ENCODE measurements at regions not wholly inside any gene's neighbourhood (a gene's known extent, or its start where the extent isn't known, plus 50 kb on each side); places are given as distances from the start of the nearest gene placed in this dataset.

- H3K36me3 ChIP-seq (ENCODE audit: control insufficient read depth in 4 of 4, insufficient read depth in 3 of 4, low read depth in 1 of 4, low read length in 3 of 4) = no peaks in the 10 kb centered on the region
- peaks cover 3 to 13% (median 6%) of the 10 kb centered on the region in 4 donors for H3K27me3 ChIP-seq (ENCODE audit: control insufficient read depth in 4 of 4, insufficient read depth in 4 of 4, low read length in 3 of 4)
- peak overlapping the region; percentile 28 to 50 for H3K27ac ChIP-seq (ENCODE audit: low read depth in 1 of 2, low read length in 2 of 2)
- TF ChIP-seq JUND (IDR thresholded peaks at IDR 0.05) (no peak), FOXA2 (IDR thresholded peaks at IDR 0.05) (no peak), RXRA (IDR thresholded peaks at IDR 0.05) (no peak), ZBTB33 (IDR thresholded peaks at IDR 0.05) (no peak), FOXA1 (IDR thresholded peaks at IDR 0.05) (no peak), HNF4A (conservative IDR thresholded peaks at IDR 0.05) (no peak), YY1 (IDR thresholded peaks at IDR 0.05) (no peak), MAX (IDR thresholded peaks at IDR 0.05) (no peak), REST (IDR thresholded peaks at IDR 0.05) (no peak), GABPA (IDR thresholded peaks at IDR 0.05 in 1 of 2, conservative IDR thresholded peaks at IDR 0.05 in 1 of 2) (no peak), CTCF (IDR thresholded peaks at IDR 0.05; ENCODE audit: low read depth, low read length, missing input control) (no peak)
- no peaks in the 10 kb centered on the region for H3K4me1 ChIP-seq (ENCODE audit: control insufficient read depth in 4 of 4, insufficient read depth in 4 of 4, low read length in 3 of 4)
- H3K9me3 ChIP-seq (ENCODE audit: control insufficient read depth in 4 of 4, low read length in 3 of 4) = peaks cover 0 to 9% (median 4%) of the 10 kb centered on the region in 4 donors
- H3K9ac ChIP-seq (ENCODE audit: low read depth in 1 of 2, low read length in 2 of 2) = no peak overlapping the region
- no peak overlapping the region for H3K4me3 ChIP-seq (ENCODE audit: low read depth in 1 of 3, low read length in 3 of 3)
- 33% methylated on average over 7 of the region's 7 CpGs for whole genome bisulfite sequencing
- peak; percentile 31 for DNase-seq (ENCODE audit: low spot score)
These were observed 222.8 kb upstream of the TNRC6C start for GRCh38 chr17:77735566-77736198.

- H3K27ac ChIP-seq (ENCODE audit: low read depth in 1 of 2, low read length in 2 of 2) = no peak overlapping the region
- H3K4me1 ChIP-seq (ENCODE audit: control insufficient read depth in 4 of 4, insufficient read depth in 4 of 4, low read length in 3 of 4) = no peaks in the 10 kb centered on the region
- 53% methylated on average over 17 of the region's 17 CpGs for WGBS
- no peaks in the 10 kb centered on the region for H3K36me3 ChIP-seq (ENCODE audit: control insufficient read depth in 4 of 4, insufficient read depth in 3 of 4, low read depth in 1 of 4, low read length in 3 of 4)
- TF ChIP-seq FOXA1 (IDR thresholded peaks at IDR 0.05) (no peak), ATF3 (IDR thresholded peaks at IDR 0.05) (no peak), HNF4G (IDR thresholded peaks at IDR 0.05) (no peak), REST (IDR thresholded peaks at IDR 0.05) (no peak), ZBTB33 (IDR thresholded peaks at IDR 0.05) (no peak), GABPA (IDR thresholded peaks at IDR 0.05 in 1 of 2, conservative IDR thresholded peaks at IDR 0.05 in 1 of 2) (no peak)
- peak; percentile 34 for DNase-seq (ENCODE audit: low spot score)
- no peak overlapping the region for H3K9ac ChIP-seq (ENCODE audit: low read depth in 1 of 2, low read length in 2 of 2)
- H3K27me3 ChIP-seq (ENCODE audit: control insufficient read depth in 4 of 4, insufficient read depth in 4 of 4, low read length in 3 of 4) = peaks cover 3 to 13% (median 6%) of the 10 kb centered on the region in 4 donors
- H3K9me3 ChIP-seq (ENCODE audit: control insufficient read depth in 4 of 4, low read length in 3 of 4) = peaks cover 0 to 9% (median 4%) of the 10 kb centered on the region in 4 donors
- no peak overlapping the region for H3K4me3 ChIP-seq (ENCODE audit: low read depth in 1 of 3, low read length in 3 of 3)
These were observed 222.3 kb upstream of the TNRC6C start for GRCh38 chr17:77736199-77736585.

Data from liver (tissue), 8 donors.